ENCODE measurements at regions not wholly inside any gene's neighbourhood (a gene's known extent, or its start where the extent isn't known, plus 50 kb on each side); places are given as distances from the start of the nearest gene placed in this dataset.

- TF ChIP-seq CTCF (IDR thresholded peaks at IDR 0.05; ENCODE audit: borderline replicate concordance, extremely low read depth, low read length, poor library complexity, severe bottlenecking) (no peak), EZH2 (IDR thresholded peaks at IDR 0.05; ENCODE audit: borderline replicate concordance, low read depth, low read length, severe bottlenecking) (no peak)
These were observed 121.6 kb upstream of the TARS1 start for GRCh38 chr5:33319151-33319550.
